Motor neuron (in vitro differentiated cells): ENCODE measurements at regions not wholly inside any gene's neighbourhood (a gene's known extent, or its start where the extent isn't known, plus 50 kb on each side); places are given as distances from the start of the nearest gene placed in this dataset.

Source experiments
- ATAC-seq, 8 experiments: fragments of 200-7000 bp; cut with Tn5 transposase; replicated peaks in 6 of 8; 2 replicates each; pipeline ENCODE4 v1.8.0; 2021; ENCODE audit warnings: mild to moderate bottlenecking in 8 of 8, moderate library complexity in 8 of 8
- H3K27ac ChIP-seq, 2 donors: fragments of 250-450 bp; sonication (Bioruptor Pico); 2 replicates each; pipeline ENCODE4 v1.9.0; 2021; ENCODE audit warnings: antibody characterized with exemption in 2 of 2, mild to moderate bottlenecking in 2 of 2, moderate library complexity in 1 of 2
- H3K4me1 ChIP-seq, 2 donors: fragments of 250-450 bp; sonication (Bioruptor Pico); replicated peaks in 1 of 2; 2 replicates each; pipeline ENCODE4 v1.6.1; 2021; ENCODE audit warnings: antibody characterized with exemption in 2 of 2, mild to moderate bottlenecking in 2 of 2, moderate library complexity in 1 of 2
- H3K4me3 ChIP-seq, 5 donors: fragments of 250-450 bp; sonication (Bioruptor Pico); 2 replicates each; pipeline ENCODE4 v1.9.0; 2021; ENCODE audit warnings: antibody characterized with exemption in 5 of 5, mild to moderate bottlenecking in 5 of 5, moderate library complexity in 4 of 5
- WGBS, 10 experiments: fragments of 450-650 bp; shearing (Covaris generic); methylation state at CpG; one replicate each; pipeline ENCODE4 v1.0.0; 2022; 5-methylcytosine and 5-hydroxymethylcytosine counted together
- in situ Hi-C, 9 experiments: fragments of 400-800 bp; cut with MboI; loops; one replicate each; pipeline ENCODE4 v1.15.0; 2021; ENCODE audit warnings: low sequenced_read_pairs in 9 of 9, low pct_unique_long_range_greater_than_20kb in 2 of 9; ENCODE audit not compliant: unreplicated experiment in 9 of 9

GRCh38 chr11:44505581-44506054 is 59.8 kb upstream of the CD82 start:
- 16 to 100% (median 86%) methylated on average over 1 to 5 of the region's 5 CpGs; no CpG with 5 or more reads in 3 of the 10 experiments for WGBS, 10 experiments
- in situ Hi-C loops: no loop called here

GRCh38 chr11:44506375-44507016 is 59.0 kb upstream of the CD82 start:
- in situ Hi-C loops: no loop called here
- no peak overlapping the region for H3K27ac ChIP-seq
- WGBS, 10 experiments: 0 to 81% (median 67%) methylated on average over 1 to 5 of the region's 7 CpGs; no CpG with 5 or more reads in 2 of the 10 experiments
- H3K4me3 ChIP-seq: no peak overlapping the region
- ATAC-seq: peak in 1 of 8 experiments; percentile 26
- no peaks in the 10 kb centered on the region for H3K4me1 ChIP-seq

More at GRCh38 chr11:44505581-44506054, 59.8 kb upstream of the CD82 start:
- ATAC-seq: peak in 2 of 8 experiments; percentile 42 to 43
- Histone ChIP-seq H3K4me3 (no peak overlapping the region), H3K4me1 (no peaks in the 10 kb centered on the region), H3K27ac (no peak overlapping the region)

- in situ Hi-C loops: no loop called here
- no peak overlapping the region for H3K4me3 ChIP-seq
- 50 to 100% (median 87%) methylated on average over 1 to 3 of the region's 3 CpGs; no CpG with 5 or more reads in 2 of the 10 experiments for WGBS, 10 experiments
- ATAC-seq: no peak
- peaks cover under 1 to 4% of the 10 kb centered on the region in 2 donors for H3K4me1 ChIP-seq
- no peak overlapping the region for H3K27ac ChIP-seq
Measured at GRCh38 chr11:44507491-44507890, 58.0 kb upstream of the CD82 start.

- Histone ChIP-seq H3K4me3 (no peak overlapping the region), H3K27ac (no peak overlapping the region), H3K4me1 (peaks cover 4 to 9% of the 10 kb centered on the region in 2 donors)
- in situ Hi-C loops: no loop called here
- WGBS, 10 experiments: 33 to 100% (median 80%) methylated on average over 1 to 2 of the region's 3 CpGs; no CpG with 5 or more reads in 3 of the 10 experiments
- no peak for ATAC-seq
Measured at GRCh38 chr11:44507896-44508445, 57.5 kb upstream of the CD82 start.

- no peak for ATAC-seq
- H3K4me1 ChIP-seq: peaks cover 12 to 14% of the 10 kb centered on the region in 2 donors
- H3K4me3 ChIP-seq: no peak overlapping the region
- in situ Hi-C loops: no loop called here
- 25 to 43% (median 41%) methylated on average over 1 to 4 of the region's 5 CpGs; no CpG with 5 or more reads in 7 of the 10 experiments for WGBS, 10 experiments
- H3K27ac ChIP-seq: no peak overlapping the region
Measured at GRCh38 chr11:44509296-44509695, 56.2 kb upstream of the CD82 start.

GRCh38 chr11:44510372-44510771 is 55.1 kb upstream of the CD82 start:
- H3K4me3 ChIP-seq: no peak overlapping the region
- H3K4me1 ChIP-seq: peaks cover 12 to 14% of the 10 kb centered on the region in 2 donors
- WGBS, 10 experiments: 46 to 100% (median 100%) methylated on average over 1 to 8 of the region's 11 CpGs; no CpG with 5 or more reads in 3 of the 10 experiments
- in situ Hi-C loops: no loop called here
- peak in 3 of 8 experiments; percentile 21 to 40 (median 28) for ATAC-seq
- H3K27ac ChIP-seq: no peak overlapping the region

GRCh38 chr11:44512818-44513217 is 52.6 kb upstream of the CD82 start:
- 0 to 60% (median 12%) methylated on average over 2 to 12 of the region's 12 CpGs; no CpG with 5 or more reads in 1 of the 10 experiments for WGBS, 10 experiments
- H3K27ac ChIP-seq: no peak overlapping the region
- in situ Hi-C loops: no loop called here
- H3K4me3 ChIP-seq: no peak overlapping the region
- peak in 5 of 8 experiments; percentile 83 to 98 (median 96) for ATAC-seq
- H3K4me1 ChIP-seq: peaks cover 12 to 22% of the 10 kb centered on the region in 2 donors

GRCh38 chr11:44515048-44515447 is 50.4 kb upstream of the CD82 start:
- H3K4me1 ChIP-seq: peaks cover 21 to 35% of the 10 kb centered on the region in 2 donors
- peak in 3 of 8 experiments; percentile 91 to 93 (median 91) for ATAC-seq
- no peak overlapping the region for H3K4me3 ChIP-seq
- H3K27ac ChIP-seq: no peak overlapping the region
- in situ Hi-C loops: no loop called here
- 0 to 100% (median 78%) methylated on average over 1 to 2 of the region's 2 CpGs; no CpG with 5 or more reads in 4 of the 10 experiments for WGBS, 10 experiments
